Activated CD8-positive, alpha-beta T cell treated with anti-CD3 and anti-CD28 coated beads for 36 hours (primary cell): ENCODE measurements at regions not wholly inside any gene's neighbourhood (a gene's known extent, or its start where the extent isn't known, plus 50 kb on each side); places are given as distances from the start of the nearest gene placed in this dataset.

Experiments
- ATAC-seq: fragments of 200-7000 bp; cut with Tn5 transposase; one replicate; pipeline ENCODE4 v1.10.0; 2021; ENCODE audit warnings: mild to moderate bottlenecking, moderate library complexity
- CTCF ChIA-PET: fragments of 350-600 bp; sonication (Branson Sonifier 250); formaldehyde crosslinking; loops from one replicate; lab custom pipeline; 2021; ENCODE audit warnings: antibody characterized with exemption; lab: Charles Lee
- POLR2A ChIA-PET: fragments of 350-600 bp; sonication (Branson Sonifier 250); formaldehyde crosslinking; loops from one replicate; lab custom pipeline; 2021; ENCODE audit warnings: antibody characterized with exemption; lab: Charles Lee
- DNase-seq: peaks from one replicate; pipeline ENCODE4 v3.0.0-alpha.2; 2020
- H3K27ac Mint-ChIP-seq: one replicate; pipeline ENCODE4 v1.8.0; 2021; ENCODE audit warnings: mild to moderate bottlenecking, mixed read lengths
- H3K27me3 Mint-ChIP-seq: one replicate; pipeline ENCODE4 v1.8.0; 2021; ENCODE audit warnings: mixed read lengths
- H3K36me3 Mint-ChIP-seq: one replicate; pipeline ENCODE4 v1.8.0; 2021; ENCODE audit warnings: low read depth, mixed read lengths
- H3K4me1 Mint-ChIP-seq: one replicate; pipeline ENCODE4 v1.8.0; 2021; ENCODE audit warnings: low read depth, mixed read lengths
- H3K4me3 Mint-ChIP-seq: one replicate; pipeline ENCODE4 v1.8.0; 2021; ENCODE audit warnings: mild to moderate bottlenecking, moderate library complexity, mixed read lengths
- H3K9me3 Mint-ChIP-seq: one replicate; pipeline ENCODE4 v1.8.0; 2021; ENCODE audit warnings: mixed read lengths
- CTCF ChIP-seq: fragments of 200-600 bp; IDR thresholded peaks from one replicate; pipeline ENCODE4 v1.8.0; 2022; ENCODE audit warnings: antibody characterized with exemption, mild to moderate bottlenecking
- intact Hi-C: fragments of 100-400 bp; cut with micrococcal nuclease; formaldehyde crosslinking; loops from one replicate; pipeline ENCODE4 v1.10.0; 2022

- Mint-ChIP-seq H3K4me3 (no peak overlapping the region), H3K36me3 (no peaks in the 10 kb centered on the region), H3K9me3 (no peaks in the 10 kb centered on the region), H3K27ac (no peak overlapping the region), H3K4me1 (no peaks in the 10 kb centered on the region), H3K27me3 (no peaks in the 10 kb centered on the region)
- DNase-seq = no peak
- POLR2A ChIA-PET = no interaction called here
- intact Hi-C loops = no loop called here
- CTCF ChIA-PET = no interaction called here
- TF ChIP-seq CTCF = no peak
- ATAC-seq = no peak
These were observed 421.4 kb upstream of the UBE2E3 start for GRCh38 chr2:180559038-180559437.

GRCh38 chr2:180555391-180555965 lies 424.9 kb upstream of the UBE2E3 start:
- H3K27me3 Mint-ChIP-seq = no peaks in the 10 kb centered on the region
- no peak overlapping the region for H3K27ac Mint-ChIP-seq
- H3K9me3 Mint-ChIP-seq = no peaks in the 10 kb centered on the region
- no peak for ATAC-seq
- H3K36me3 Mint-ChIP-seq = no peaks in the 10 kb centered on the region
- no peak overlapping the region for H3K4me3 Mint-ChIP-seq
- POLR2A ChIA-PET = no interaction called here
- intact Hi-C loops = no loop called here
- DNase-seq = no peak
- CTCF ChIA-PET = no interaction called here
- no peaks in the 10 kb centered on the region for H3K4me1 Mint-ChIP-seq
- no peak for TF ChIP-seq CTCF

- ATAC-seq (no peak), DNase-seq (no peak)
- no peaks in the 10 kb centered on the region for H3K9me3 Mint-ChIP-seq
- no peak overlapping the region for H3K27ac Mint-ChIP-seq
- ChIA-PET POLR2A (no interaction called here), CTCF (no interaction called here)
- H3K4me1 Mint-ChIP-seq = no peaks in the 10 kb centered on the region
- intact Hi-C loops = no loop called here
- TF ChIP-seq CTCF = no peak
- H3K36me3 Mint-ChIP-seq = no peaks in the 10 kb centered on the region
- H3K4me3 Mint-ChIP-seq = no peak overlapping the region
- no peaks in the 10 kb centered on the region for H3K27me3 Mint-ChIP-seq
These were observed 426.1 kb upstream of the UBE2E3 start for GRCh38 chr2:180554330-180554729.

- TF ChIP-seq CTCF = no peak
- ATAC-seq = no peak
- CTCF ChIA-PET = no interaction called here
These were observed 427.2 kb upstream of the UBE2E3 start for GRCh38 chr2:180553094-180553715.

GRCh38 chr2:180542511-180542910 lies 437.9 kb upstream of the UBE2E3 start:
- DNase-seq = no peak
- POLR2A ChIA-PET = no interaction called here
- intact Hi-C loops = no loop called here

More at GRCh38 chr2:180553094-180553715, 427.2 kb upstream of the UBE2E3 start:
- Mint-ChIP-seq H3K27ac (no peak overlapping the region), H3K36me3 (no peaks in the 10 kb centered on the region), H3K27me3 (no peaks in the 10 kb centered on the region), H3K9me3 (no peaks in the 10 kb centered on the region), H3K4me1 (no peaks in the 10 kb centered on the region), H3K4me3 (no peak overlapping the region)
- DNase-seq = no peak
- POLR2A ChIA-PET = no interaction called here
- intact Hi-C loops = no loop called here

More at GRCh38 chr2:180542511-180542910, 437.9 kb upstream of the UBE2E3 start:
- no peak for ATAC-seq
- Mint-ChIP-seq H3K9me3 (no peaks in the 10 kb centered on the region), H3K36me3 (no peaks in the 10 kb centered on the region), H3K4me3 (no peak overlapping the region), H3K4me1 (no peaks in the 10 kb centered on the region), H3K27ac (no peak overlapping the region), H3K27me3 (no peaks in the 10 kb centered on the region)
- TF ChIP-seq CTCF = no peak
- CTCF ChIA-PET = no interaction called here
